HL-60 (cell line): ENCODE measurements at regions not wholly inside any gene's neighbourhood (a gene's known extent, or its start where the extent isn't known, plus 50 kb on each side); places are given as distances from the start of the nearest gene placed in this dataset.

Experiments
- DNase-seq, 2 experiments: peaks; one replicate each; pipeline ENCODE4 v3.0.0-alpha.2; 2010 to 2020; ENCODE audit warnings: low read depth in 1 of 2, low spot score in 1 of 2
- H3K27ac ChIP-seq: fragments of 250-450 bp; sonication (Bioruptor Pico); replicated peaks from 2 replicates; pipeline ENCODE4 v1.5.1; 2020; ENCODE audit warnings: mild to moderate bottlenecking, moderate library complexity
- H3K27me3 ChIP-seq: fragments of 250-450 bp; sonication (Bioruptor Pico); 2 replicates; pipeline ENCODE4 v1.5.1; 2021; ENCODE audit warnings: mild to moderate bottlenecking, moderate library complexity; ENCODE audit not compliant: insufficient read depth, poor library complexity, severe bottlenecking
- H3K4me3 ChIP-seq: replicated peaks from 2 replicates; pipeline ENCODE4 v1.5.1; 2011; ENCODE audit warnings: mild to moderate bottlenecking, control low read depth, low read length; ENCODE audit not compliant: insufficient read depth
- CTCF ChIP-seq: IDR thresholded peaks from one replicate; pipeline ENCODE4 v1.5.1; 2011; ENCODE audit warnings: low read length, control low read depth, inconsistent platforms; ENCODE audit not compliant: insufficient read depth
- GABPA ChIP-seq: IDR thresholded peaks from 2 replicates; pipeline ENCODE4 v1.6.1; 2012; ENCODE audit warnings: low read depth
- POLR2AphosphoS5 ChIP-seq: IDR thresholded peaks from 2 replicates; pipeline ENCODE4 v1.6.1; 2012; ENCODE audit warnings: low read depth
- REST ChIP-seq: IDR thresholded peaks from 2 replicates; pipeline ENCODE4 v1.6.1; 2012; ENCODE audit warnings: low read depth; ENCODE audit not compliant: insufficient replicate concordance
- SPI1 ChIP-seq: IDR thresholded peaks from 2 replicates; pipeline ENCODE4 v1.6.1; 2012; ENCODE audit warnings: low read depth, mild to moderate bottlenecking, borderline replicate concordance

GRCh38 chr18:22276334-22276713, 106.9 kb downstream of the GATA6 start:
- TF ChIP-seq REST (no peak), POLR2AphosphoS5 (no peak), GABPA (no peak), CTCF (no peak), SPI1 (no peak)
- Histone ChIP-seq H3K27me3 (peaks cover 3% of the 10 kb centered on the region), H3K4me3 (no peak overlapping the region), H3K27ac (no peak overlapping the region)
- DNase-seq: no peak

GRCh38 chr18:22275706-22276333, 106.4 kb downstream of the GATA6 start:
- DNase-seq: no peak
- TF ChIP-seq SPI1 (no peak), CTCF (no peak), POLR2AphosphoS5 (no peak), GABPA (no peak), REST (no peak)
- no peak overlapping the region for H3K4me3 ChIP-seq
- no peak overlapping the region for H3K27ac ChIP-seq
- H3K27me3 ChIP-seq: peaks cover 3% of the 10 kb centered on the region

GRCh38 chr18:22273101-22274039, 104.0 kb downstream of the GATA6 start:
- DNase-seq: no peak
- Histone ChIP-seq H3K4me3 (no peak overlapping the region), H3K27ac (no peak overlapping the region), H3K27me3 (peaks cover 3% of the 10 kb centered on the region)
- TF ChIP-seq SPI1 (no peak), CTCF (no peak), REST (no peak), POLR2AphosphoS5 (no peak), GABPA (no peak)
